H1 (cell line): ENCODE measurements at regions not wholly inside any gene's neighbourhood (a gene's known extent, or its start where the extent isn't known, plus 50 kb on each side); places are given as distances from the start of the nearest gene placed in this dataset.

Source experiments
- CTCF ChIA-PET: fragments of 300-600 bp; sonication (Branson Sonifier 250); formaldehyde crosslinking; loops from one replicate; lab custom pipeline; 2021; ENCODE audit not compliant: partially characterized antibody; lab: Charles Lee
- POLR2A ChIA-PET: fragments of 300-600 bp; sonication (Branson Sonifier 250); formaldehyde crosslinking; loops from one replicate; lab custom pipeline; 2021; ENCODE audit warnings: inconsistent platforms; ENCODE audit not compliant: partially characterized antibody; lab: Charles Lee
- DNase-seq, 2 experiments: peaks; one replicate each; pipeline versions ENCODE4 v3.0.0 to v3.0.0-alpha.2; 2010 to 2022; ENCODE audit warnings: low spot score in 2 of 2, low read depth in 1 of 2, mixed read lengths in 1 of 2
- FAIRE-seq: peaks from 2 replicates; lab custom pipeline; 2011; peaks lifted over from hg19 to GRCh38; lab: Jason Lieb, UNC
- H2AFZ ChIP-seq: 2 replicates; pipeline ENCODE4 v1.8.1; 2012; ENCODE audit warnings: low read length, inconsistent platforms
- H2AK5ac ChIP-seq: 2 replicates; pipeline ENCODE4 v1.6.1; 2013; ENCODE audit warnings: low read depth, low read length
- H2BK120ac ChIP-seq: replicated peaks from 2 replicates; pipeline ENCODE3; 2013; ENCODE audit warnings: low read depth, low read length, inconsistent platforms
- H2BK12ac ChIP-seq: 2 replicates; pipeline ENCODE4 v1.6.1; 2013; ENCODE audit warnings: low read depth, low read length
- H2BK15ac ChIP-seq: 2 replicates; pipeline ENCODE4 v1.6.1; 2013; ENCODE audit warnings: low read length
- H2BK20ac ChIP-seq: 2 replicates; pipeline ENCODE4 v1.6.1; 2013; ENCODE audit warnings: low read length
- H2BK5ac ChIP-seq: 2 replicates; pipeline ENCODE4 v1.6.1; 2013; ENCODE audit warnings: low read depth, low read length
- H3K14ac ChIP-seq: 2 replicates; pipeline ENCODE4 v1.6.1; 2013; ENCODE audit warnings: inconsistent platforms; ENCODE audit not compliant: insufficient read length
- H3K18ac ChIP-seq: 2 replicates; pipeline ENCODE4 v1.6.1; 2013; ENCODE audit warnings: low read length; ENCODE audit errors: extremely low read depth
- H3K23ac ChIP-seq: 2 replicates; pipeline ENCODE4 v1.6.1; 2013; ENCODE audit warnings: inconsistent platforms; ENCODE audit not compliant: insufficient read length
- H3K23me2 ChIP-seq: 2 replicates; pipeline ENCODE4 v1.6.1; 2013; ENCODE audit warnings: low read depth, low read length
- H3K27ac ChIP-seq: 2 replicates; pipeline ENCODE4 v1.6.1; 2011; ENCODE audit warnings: low read depth, low read length, inconsistent platforms
- H3K27me3 ChIP-seq, 4 experiments: replicated peaks in 1 of 4; 1 replicate in 1 of 4; 2 replicates in 3 of 4; pipeline versions ENCODE4 v1.6.1 to v1.8.1; 2011 to 2013; ENCODE audit warnings: low read length in 3 of 4, mild to moderate bottlenecking in 3 of 4, inconsistent platforms in 2 of 4, mixed read lengths in 2 of 4, moderate library complexity in 1 of 4; ENCODE audit not compliant: control insufficient read depth in 3 of 4, insufficient read depth in 3 of 4; ENCODE audit errors: extremely low read depth in 1 of 4
- H3K36me3 ChIP-seq, 4 experiments: 2 replicates each; pipeline versions ENCODE4 v1.6.1 to v1.8.1; 2011 to 2013; ENCODE audit warnings: mild to moderate bottlenecking in 4 of 4, low read length in 3 of 4, moderate library complexity in 2 of 4, control low read depth in 1 of 4, inconsistent platforms in 1 of 4; ENCODE audit not compliant: insufficient read depth in 4 of 4, control insufficient read depth in 2 of 4
- H3K4ac ChIP-seq: replicated peaks from 2 replicates; pipeline ENCODE3; 2013; ENCODE audit warnings: low read length, low read depth, mixed read lengths, inconsistent platforms; ENCODE audit not compliant: insufficient read length
- H3K4me1 ChIP-seq, 4 experiments: replicated peaks in 1 of 4; 1 replicate in 1 of 4; 2 replicates in 3 of 4; pipeline versions ENCODE4 v1.6.1 to v1.8.1; 2011 to 2013; ENCODE audit warnings: low read length in 3 of 4, inconsistent platforms in 2 of 4, mixed read lengths in 1 of 4; ENCODE audit not compliant: insufficient read depth in 4 of 4, control insufficient read depth in 3 of 4
- H3K4me2 ChIP-seq, 2 experiments: 2 replicates each; pipeline versions ENCODE4 v1.6.1 to v1.8.1; 2011 to 2013; ENCODE audit warnings: low read depth in 2 of 2, low read length in 2 of 2, control low read depth in 1 of 2, inconsistent platforms in 1 of 2, mild to moderate bottlenecking in 1 of 2; ENCODE audit not compliant: insufficient read depth in 1 of 2
- H3K4me3 ChIP-seq, 4 experiments: fragments of 200-600, 300-600 bp in 1 of 4; sonication (generic), shearing (Covaris generic), sonication (Bioruptor Twin) in 1 of 4; 2 replicates each; pipeline versions ENCODE4 v1.5.1 to v1.8.1; 2011 to 2016; ENCODE audit warnings: low read length in 4 of 4, low read depth in 3 of 4, control low read depth in 2 of 4, inconsistent platforms in 2 of 4, mild to moderate bottlenecking in 2 of 4, mixed read lengths in 1 of 4, moderate library complexity in 1 of 4; ENCODE audit not compliant: insufficient read depth in 2 of 4; ENCODE audit errors: extremely low read depth in 1 of 4
- H3K56ac ChIP-seq: replicated peaks from 2 replicates; pipeline ENCODE3; 2013; ENCODE audit warnings: low read depth, mild to moderate bottlenecking, mixed read lengths, low read length, inconsistent platforms; ENCODE audit not compliant: insufficient read length
- H3K79me1 ChIP-seq: 2 replicates; pipeline ENCODE4 v1.6.1; 2013; ENCODE audit warnings: low read depth, low read length, control low read depth
- H3K79me2 ChIP-seq, 2 experiments: 2 replicates each; pipeline versions ENCODE4 v1.6.1 to v1.8.1; 2012 to 2013; ENCODE audit warnings: low read length in 2 of 2, mild to moderate bottlenecking in 2 of 2, inconsistent platforms in 1 of 2; ENCODE audit not compliant: insufficient read depth in 2 of 2, control insufficient read depth in 1 of 2
- H3K9ac ChIP-seq, 4 experiments: replicated peaks in 1 of 4; 1 replicate in 1 of 4; 2 replicates in 3 of 4; pipeline versions ENCODE4 v1.6.1 to v1.8.1; 2011 to 2013; ENCODE audit warnings: low read depth in 3 of 4, low read length in 3 of 4, control low read depth in 2 of 4, mild to moderate bottlenecking in 2 of 4, moderate library complexity in 2 of 4, inconsistent platforms in 1 of 4; ENCODE audit errors: extremely low read depth in 1 of 4
- H3K9me3 ChIP-seq, 2 experiments: 2 replicates each; pipeline versions ENCODE4 v1.6.1 to v1.8.1; 2012 to 2013; ENCODE audit warnings: mild to moderate bottlenecking in 2 of 2, moderate library complexity in 2 of 2, control low read depth in 1 of 2, inconsistent platforms in 1 of 2, low read depth in 1 of 2, low read length in 1 of 2, mixed read lengths in 1 of 2; ENCODE audit not compliant: insufficient read depth in 2 of 2
- H4K20me1 ChIP-seq, 2 experiments: replicated peaks in 1 of 2; 2 replicates each; pipeline versions ENCODE3 to v1.8.1; 2011 to 2013; ENCODE audit warnings: inconsistent platforms in 2 of 2, low read length in 2 of 2, mild to moderate bottlenecking in 1 of 2; ENCODE audit not compliant: insufficient read depth in 2 of 2, control insufficient read depth in 1 of 2
- H4K5ac ChIP-seq: 2 replicates; pipeline ENCODE4 v1.6.1; 2013; ENCODE audit warnings: low read length, low read depth, mixed read lengths, inconsistent platforms; ENCODE audit not compliant: insufficient read length
- H4K8ac ChIP-seq: 2 replicates; pipeline ENCODE4 v1.8.0; 2013; ENCODE audit warnings: mild to moderate bottlenecking, moderate library complexity, low read length, inconsistent platforms; ENCODE audit not compliant: insufficient read depth; ENCODE audit errors: extremely low read depth
- H4K91ac ChIP-seq: replicated peaks from 2 replicates; pipeline ENCODE3; 2013; ENCODE audit warnings: low read length, mixed read lengths, inconsistent platforms; ENCODE audit not compliant: insufficient read length
- CREB1 ChIP-seq: IDR thresholded peaks from 2 replicates; pipeline ENCODE4 v1.6.1; 2012; ENCODE audit warnings: inconsistent platforms
- EZH2 ChIP-seq: fragments of 200-600 bp; sonication (generic); IDR thresholded peaks from 2 replicates; pipeline ENCODE4 v1.7.1; 2012; ENCODE audit warnings: low read depth, mild to moderate bottlenecking, moderate library complexity, low read length, inconsistent platforms; ENCODE audit not compliant: severe bottlenecking
- SP2 ChIP-seq: IDR thresholded peaks from 2 replicates; pipeline ENCODE4 v1.6.1; 2012; ENCODE audit warnings: mild to moderate bottlenecking, low read length, inconsistent platforms
- SP4 ChIP-seq: IDR thresholded peaks from 2 replicates; pipeline ENCODE4 v1.6.1; 2012; ENCODE audit warnings: low read length, inconsistent platforms
- SRF ChIP-seq: IDR thresholded peaks from 2 replicates; pipeline ENCODE4 v1.6.1; 2011; ENCODE audit warnings: mild to moderate bottlenecking, low read depth, low read length, moderate library complexity
- whole genome bisulfite sequencing, 2 experiments: shearing (Covaris generic) in 1 of 2; methylation state at CpG; one replicate each; pipeline versions ENCODE4 v1.1.6 to v1.1.7; 2013 to 2015; ENCODE audit warnings: low lambda C conversion rate in 2 of 2, mixed read lengths in 2 of 2, inconsistent platforms in 1 of 2, low coverage in 1 of 2, missing lambda C conversion rate in 1 of 2; ENCODE audit not compliant: insufficient replicate concordance in 2 of 2, insufficient coverage in 1 of 2, insufficient read length in 1 of 2; ENCODE audit errors: extremely low coverage in 1 of 2, missing lambda C conversion rate in 1 of 2; 5-methylcytosine and 5-hydroxymethylcytosine counted together
- TF ChIP-seq, protein P1 (sequence below): IDR thresholded peaks from 2 replicates; pipeline ENCODE4 v1.6.1; 2012; ENCODE audit warnings: inconsistent platforms
- TF ChIP-seq, protein P2 (sequence below): IDR thresholded peaks from 2 replicates; pipeline ENCODE4 v1.6.1; 2012; ENCODE audit warnings: inconsistent platforms

GRCh38 chr18:14930076-14930475 lies 182.1 kb downstream of the ANKRD30B start:
- H3K14ac ChIP-seq = no peak overlapping the region
- no peak overlapping the region for H2BK20ac ChIP-seq
- H3K79me2 ChIP-seq = no peaks in the 10 kb centered on the region
- H3K4me3 ChIP-seq = no peak overlapping the region
- no peak overlapping the region for H2AK5ac ChIP-seq
- no peak overlapping the region for H2BK120ac ChIP-seq
- H3K4me2 ChIP-seq = no peak overlapping the region
- H3K9ac ChIP-seq = no peak overlapping the region
- no peaks in the 10 kb centered on the region for H4K20me1 ChIP-seq
- TF ChIP-seq, protein P1, sequence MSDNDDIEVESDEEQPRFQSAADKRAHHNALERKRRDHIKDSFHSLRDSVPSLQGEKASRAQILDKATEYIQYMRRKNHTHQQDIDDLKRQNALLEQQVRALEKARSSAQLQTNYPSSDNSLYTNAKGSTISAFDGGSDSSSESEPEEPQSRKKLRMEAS = no peak
- no peak for TF ChIP-seq EZH2
- no peak for TF ChIP-seq CREB1
- TF ChIP-seq SP2 = no peak
- TF ChIP-seq SP4 = no peak
- no peak for TF ChIP-seq SRF
- TF ChIP-seq, protein P2, sequence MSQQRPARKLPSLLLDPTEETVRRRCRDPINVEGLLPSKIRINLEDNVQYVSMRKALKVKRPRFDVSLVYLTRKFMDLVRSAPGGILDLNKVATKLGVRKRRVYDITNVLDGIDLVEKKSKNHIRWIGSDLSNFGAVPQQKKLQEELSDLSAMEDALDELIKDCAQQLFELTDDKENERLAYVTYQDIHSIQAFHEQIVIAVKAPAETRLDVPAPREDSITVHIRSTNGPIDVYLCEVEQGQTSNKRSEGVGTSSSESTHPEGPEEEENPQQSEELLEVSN = no peak
- H2BK5ac ChIP-seq = no peak overlapping the region
- no peaks in the 10 kb centered on the region for H3K79me1 ChIP-seq
- no peaks in the 10 kb centered on the region for H3K4me1 ChIP-seq
- peaks cover 75 to 94% of the 10 kb centered on the region in 2 experiments for H3K9me3 ChIP-seq
- DNase-seq (no peak), FAIRE-seq (no peak)
- H4K91ac ChIP-seq = no peak overlapping the region
- POLR2A ChIA-PET = no interaction called here
- no peak overlapping the region for H3K4ac ChIP-seq
- no peaks in the 10 kb centered on the region for H3K23me2 ChIP-seq
- no peak overlapping the region for H3K56ac ChIP-seq
- H4K5ac ChIP-seq = no peak overlapping the region
- H3K23ac ChIP-seq = no peak overlapping the region
- H2BK15ac ChIP-seq = no peak overlapping the region
- no peak overlapping the region for H3K18ac ChIP-seq
- no peak overlapping the region for H4K8ac ChIP-seq
- H3K27ac ChIP-seq = no peak overlapping the region
- CTCF ChIA-PET = no interaction called here
- H2AFZ ChIP-seq = no peak overlapping the region
- no peak overlapping the region for H2BK12ac ChIP-seq
- H3K36me3 ChIP-seq = no peaks in the 10 kb centered on the region
- H3K27me3 ChIP-seq = no peaks in the 10 kb centered on the region
- 68% methylated on average over 3 of the region's 3 CpGs; no CpG with 5 or more reads in 1 of the 2 experiments for WGBS, 2 experiments
